GM19239 (cell line): ENCODE measurements at regions not wholly inside any gene's neighbourhood (a gene's known extent, or its start where the extent isn't known, plus 50 kb on each side); places are given as distances from the start of the nearest gene placed in this dataset.

ENCODE experiments used
- DNase-seq: peaks from one replicate; pipeline ENCODE4 v3.0.0; 2011; ENCODE audit warnings: low spot score; ENCODE audit not compliant: insufficient read length
- FAIRE-seq: peaks from 2 replicates; lab custom pipeline; 2011; peaks lifted over from hg19 to GRCh38; lab: Jason Lieb, UNC

DNA sequence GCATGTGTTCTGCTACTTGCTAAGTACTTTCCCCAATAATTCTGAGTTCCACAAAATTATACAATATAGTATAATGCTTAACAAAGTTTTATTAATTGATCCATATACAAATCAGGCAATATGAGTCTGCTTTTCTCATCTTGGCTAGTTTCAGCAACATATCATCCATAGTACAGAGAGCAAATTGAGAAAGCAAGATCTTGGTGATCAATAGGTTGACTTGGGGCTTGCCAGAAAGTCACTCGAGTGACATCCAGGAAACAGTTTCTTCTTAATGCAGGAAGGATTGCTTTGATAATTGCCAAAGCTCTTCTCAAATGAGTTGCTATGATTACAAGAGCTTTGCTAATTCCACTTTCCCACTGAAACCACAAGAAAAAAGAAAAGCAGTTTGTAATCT, 533.6 kb upstream of the NMUR2 start:
- DNase-seq (no peak), FAIRE-seq (no peak)

DNA sequence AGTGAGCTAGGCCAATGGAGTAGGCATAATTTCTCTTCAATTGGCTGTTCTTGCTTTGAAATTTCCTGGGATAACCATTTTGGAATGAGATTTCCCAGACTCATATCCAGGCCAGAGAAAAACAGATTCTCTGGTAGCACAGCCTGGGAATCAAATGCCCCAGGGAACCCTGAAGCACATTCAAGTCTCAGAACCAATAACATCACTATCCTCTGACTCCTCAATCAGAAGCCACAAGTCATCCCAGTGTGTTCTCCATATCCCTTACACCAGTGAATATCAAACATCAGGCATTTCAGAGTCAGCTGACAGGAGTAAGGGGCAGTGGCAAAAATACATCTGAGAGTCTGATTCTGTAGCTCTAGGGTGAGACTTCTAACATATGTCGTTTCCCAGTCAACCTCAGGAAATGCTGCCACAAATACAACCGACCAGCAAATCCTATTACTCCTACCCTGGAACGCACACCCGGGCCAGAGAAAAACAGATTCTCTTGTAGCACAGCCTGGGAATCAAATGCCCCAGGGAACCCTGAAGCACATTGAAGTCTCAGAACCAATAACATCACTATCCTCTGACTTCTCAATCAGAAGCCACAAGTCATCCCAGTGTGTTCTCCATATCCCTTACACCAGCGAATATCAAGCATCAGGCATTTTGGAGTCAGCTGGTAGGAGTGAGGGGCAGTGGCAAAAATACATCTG, 537.7 kb upstream of the NMUR2 start:
- FAIRE-seq (no peak), DNase-seq (no peak)

DNA sequence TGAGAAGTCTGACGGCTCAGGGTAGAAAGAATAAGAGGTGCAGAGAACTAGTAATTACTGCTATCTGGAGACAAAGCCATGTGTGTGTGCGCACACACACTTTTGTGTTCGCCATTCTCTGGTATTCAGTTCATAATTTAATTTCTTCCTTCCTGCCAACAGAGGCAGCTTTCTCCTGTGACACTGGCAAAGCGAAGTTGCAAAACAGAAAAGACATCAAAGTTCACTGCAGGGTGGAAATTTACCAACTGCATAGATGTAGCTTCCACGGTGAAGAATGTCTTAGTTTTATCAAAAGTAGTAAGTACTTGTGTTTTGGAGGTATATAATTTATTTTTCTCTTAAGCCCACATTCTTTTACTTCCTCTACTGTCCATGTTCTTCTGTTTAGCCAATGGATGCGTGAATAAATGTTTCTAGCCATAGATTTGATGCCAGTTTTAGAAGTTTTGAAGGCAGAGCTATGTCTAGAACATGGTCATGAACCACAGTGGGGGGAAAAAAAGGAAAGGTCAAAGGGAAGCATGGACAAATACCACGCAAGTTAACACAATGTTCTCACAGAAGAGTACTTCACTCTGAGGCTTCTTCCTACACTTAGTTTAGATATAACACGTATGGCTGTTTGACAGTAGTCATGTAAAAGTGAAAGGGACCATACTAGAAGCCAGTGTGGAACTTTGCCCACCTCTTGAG, 536.5 kb upstream of the GRIA1 start:
- no peak for DNase-seq
- no peak for FAIRE-seq

DNA sequence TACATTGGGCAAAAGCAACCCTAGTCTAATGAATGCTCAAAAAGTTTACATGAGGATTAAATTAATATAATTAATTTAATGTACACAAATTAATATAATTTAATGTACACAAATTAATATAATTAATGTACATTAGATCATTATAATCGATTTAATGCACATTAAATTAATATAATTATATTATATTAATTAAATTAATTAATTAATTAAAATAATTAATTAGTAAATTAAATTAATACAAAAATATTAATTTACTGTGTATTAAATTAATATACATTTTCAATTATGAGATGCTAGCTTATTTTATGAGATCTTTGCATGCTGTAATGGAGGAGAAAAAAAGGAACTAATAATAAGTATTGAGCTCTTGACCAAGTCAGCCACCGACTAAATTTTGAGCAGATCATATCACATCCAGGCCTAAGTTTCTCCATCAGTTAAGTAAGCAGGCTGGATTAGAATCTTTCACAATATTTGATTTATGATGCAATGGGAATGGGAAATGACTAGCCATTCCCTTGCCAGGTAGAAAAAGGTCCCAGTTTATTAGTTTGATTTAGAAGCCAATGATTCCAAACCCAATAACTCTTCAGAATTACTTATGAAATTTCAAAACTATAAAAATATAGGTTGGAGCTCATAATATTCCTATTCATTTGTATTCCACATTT, 533.4 kb upstream of the GRIA1 start:
- FAIRE-seq (no peak), DNase-seq (no peak)

DNA sequence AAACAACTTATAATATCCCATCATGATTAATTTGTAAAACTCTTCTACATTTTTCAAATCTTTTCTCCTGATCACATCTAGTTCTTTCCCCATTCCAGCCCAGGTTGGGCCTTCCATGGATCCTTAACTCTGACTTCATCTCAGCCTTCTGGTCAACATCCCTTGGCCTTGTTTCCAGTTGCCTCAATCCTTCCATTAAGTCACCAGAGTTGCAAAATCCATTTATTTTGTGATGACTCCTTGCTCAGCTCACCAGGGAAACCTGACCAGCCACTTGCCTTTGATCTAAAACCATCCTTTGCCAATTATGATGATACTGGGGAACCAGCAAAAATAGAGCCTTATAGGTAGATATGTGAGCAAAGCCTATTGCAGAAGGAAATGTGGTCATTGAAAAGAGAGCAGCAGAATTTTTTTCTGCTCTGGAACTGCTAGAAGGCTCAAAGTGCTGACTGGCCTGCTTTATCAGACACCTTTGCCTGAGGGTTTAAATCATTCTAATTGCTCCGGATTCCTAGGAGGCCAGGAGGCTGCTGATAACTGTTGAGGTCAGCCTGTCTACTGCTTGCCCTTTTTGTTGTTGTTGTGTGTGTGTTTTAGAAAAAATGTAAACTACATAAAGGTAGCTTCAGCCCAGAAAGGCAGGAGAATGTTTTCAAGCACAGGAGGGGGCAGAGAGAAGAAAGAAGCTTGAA, 512.2 kb upstream of the GRIA1 start:
- no peak for FAIRE-seq
- DNase-seq, result no peak

DNA sequence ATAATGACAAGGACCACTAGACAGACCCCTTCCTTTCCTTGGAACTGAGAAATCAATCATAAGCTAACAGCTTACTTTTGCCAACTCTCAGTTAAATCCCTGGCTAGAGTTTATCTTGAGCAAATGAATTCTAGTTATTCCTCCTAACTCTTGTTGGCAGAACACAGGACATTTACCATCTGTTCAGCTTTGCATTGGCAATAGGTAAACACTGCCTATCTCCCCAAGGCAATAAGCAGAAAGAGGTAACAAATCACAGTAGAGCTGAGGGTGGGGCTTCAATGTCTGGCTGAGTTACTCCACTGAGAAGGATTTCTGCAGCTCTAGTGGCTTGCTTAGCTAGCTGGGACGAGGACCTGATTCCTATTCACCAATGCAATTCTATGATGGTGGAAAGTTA, 503.3 kb upstream of the GRIA1 start:
- FAIRE-seq (no peak), DNase-seq (no peak)

DNA sequence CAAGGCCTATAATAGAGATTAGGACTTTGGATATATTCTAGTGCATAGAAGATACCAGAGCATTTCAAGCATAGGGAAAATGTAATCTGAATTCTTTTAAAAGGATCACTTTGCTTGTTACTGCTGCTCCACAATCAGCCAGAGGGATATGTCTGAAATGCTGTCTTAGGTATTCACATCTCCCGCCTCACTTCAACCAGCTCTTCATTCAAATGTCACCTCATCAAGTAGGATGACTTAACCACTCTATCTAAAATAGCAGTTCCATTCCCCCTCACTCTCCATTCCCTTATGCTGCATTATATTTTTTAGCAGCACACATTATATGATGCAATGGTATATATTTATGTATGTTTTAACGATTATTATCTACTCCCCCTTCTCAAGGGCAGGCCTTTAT, 500.3 kb upstream of the GRIA1 start:
- FAIRE-seq (no peak), DNase-seq (no peak)

DNA sequence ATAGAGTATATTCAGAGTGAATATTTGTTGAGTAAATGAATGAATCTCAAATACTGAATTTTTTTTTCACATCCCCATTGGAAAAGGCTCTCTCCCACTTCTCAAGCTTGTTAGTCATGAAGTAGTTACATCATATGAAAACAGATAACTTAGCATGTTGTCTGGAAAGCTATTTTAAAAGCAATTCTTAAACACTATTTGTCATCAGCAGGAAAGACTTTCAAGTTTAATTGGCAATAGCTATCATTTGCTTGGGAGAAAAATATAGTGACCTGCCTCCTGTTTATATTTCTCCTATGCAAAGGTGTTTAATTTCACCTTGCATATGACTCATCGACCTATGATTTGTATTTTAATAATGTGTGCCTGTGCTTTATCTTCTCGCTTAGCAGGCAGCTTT, 499.8 kb upstream of the GRIA1 start:
- FAIRE-seq (no peak), DNase-seq (no peak)

DNA sequence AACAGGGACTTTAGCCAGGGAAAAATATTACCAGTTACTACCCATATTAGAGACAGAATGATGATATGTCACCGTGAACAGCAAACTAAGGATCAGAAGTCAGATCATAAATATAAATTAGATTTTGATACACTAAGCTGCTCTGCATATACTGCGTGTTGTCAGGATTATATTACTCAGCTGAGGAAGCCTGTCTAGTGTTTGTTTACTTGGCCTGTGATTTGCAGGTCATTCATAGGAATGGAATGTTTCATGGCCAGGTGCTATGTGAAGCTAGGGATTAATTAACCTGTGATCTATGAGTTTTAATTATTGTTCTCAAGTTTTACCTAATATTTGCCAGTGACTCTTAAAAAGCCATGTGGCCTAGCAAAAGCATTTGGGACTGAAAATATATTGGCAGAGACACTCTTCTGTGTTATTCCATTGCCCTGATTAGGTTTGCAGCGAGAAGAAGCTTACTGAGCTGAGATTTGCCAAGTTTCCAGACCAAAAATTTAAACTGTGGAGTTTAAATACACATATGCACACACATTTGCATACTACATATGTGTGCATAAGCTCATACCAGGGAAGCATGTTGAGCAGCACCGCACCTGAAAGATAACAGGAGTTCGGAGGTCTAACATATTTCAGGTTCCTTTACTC, 496.3 kb upstream of the GRIA1 start:
- FAIRE-seq (no peak), DNase-seq (no peak)

DNA sequence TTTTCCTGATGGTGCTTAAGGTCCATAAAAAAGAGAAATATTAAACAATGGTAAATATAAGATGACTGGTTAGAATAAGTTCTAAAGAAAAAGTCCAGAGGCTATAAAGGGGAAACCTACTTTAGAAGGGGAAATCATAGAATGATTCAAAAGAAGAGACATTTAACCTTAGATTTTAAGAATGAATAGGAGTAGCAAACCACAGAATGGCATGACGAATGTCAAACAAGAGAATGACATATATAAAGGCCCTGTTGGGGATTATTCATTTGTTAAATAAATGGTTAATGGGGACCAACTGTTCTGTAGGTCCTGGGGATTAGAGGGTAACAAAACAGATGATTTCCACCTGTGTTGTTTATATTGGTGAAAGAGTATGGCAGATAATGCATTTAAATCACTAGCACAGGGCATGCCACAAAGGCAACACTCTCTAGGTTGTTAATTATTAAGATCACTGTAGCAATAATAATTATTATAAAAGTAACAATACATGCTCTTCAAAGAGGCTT, 495.2 kb upstream of the GRIA1 start:
- no peak for DNase-seq
- FAIRE-seq, result no peak

DNA sequence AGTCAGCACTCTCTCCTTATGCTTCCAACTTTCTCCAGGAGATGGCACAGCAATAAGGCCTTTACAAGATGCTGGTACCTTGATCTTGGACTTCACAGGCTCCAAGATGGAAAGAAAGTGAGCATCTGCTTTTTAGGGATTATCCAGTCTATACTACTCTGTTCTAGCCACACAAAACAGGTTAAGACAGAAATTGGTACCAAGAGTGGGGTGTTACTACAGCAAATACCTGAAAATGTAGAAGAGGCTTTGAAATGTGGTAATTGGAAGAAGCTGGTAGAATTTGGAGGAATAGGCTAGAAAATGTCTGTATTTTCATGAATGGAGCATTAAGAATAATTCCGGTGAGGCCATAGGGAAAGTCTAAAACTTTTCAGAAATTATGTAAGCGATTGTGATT, 484.8 kb upstream of the GRIA1 start:
- FAIRE-seq (no peak), DNase-seq (no peak)

DNA sequence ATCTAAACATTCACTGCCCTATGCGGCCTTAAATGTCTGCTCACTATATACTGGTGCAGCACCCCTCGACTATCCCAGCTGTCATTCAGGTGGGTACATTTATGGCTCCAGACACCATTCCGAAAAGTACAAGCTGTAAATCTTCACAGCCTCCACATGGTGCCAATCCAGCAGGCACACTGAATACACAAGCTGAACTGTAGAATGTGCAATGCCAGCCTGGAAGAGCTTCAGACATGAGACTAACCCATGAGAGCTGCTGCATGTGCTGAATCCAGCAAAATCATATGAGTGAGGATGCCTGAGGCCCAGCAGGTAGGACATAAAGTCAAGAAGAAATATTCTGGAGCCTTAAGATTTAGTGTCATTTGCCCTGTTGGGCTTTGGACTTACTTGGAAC, 483.8 kb upstream of the GRIA1 start:
- FAIRE-seq, result no peak
- no peak for DNase-seq

DNA sequence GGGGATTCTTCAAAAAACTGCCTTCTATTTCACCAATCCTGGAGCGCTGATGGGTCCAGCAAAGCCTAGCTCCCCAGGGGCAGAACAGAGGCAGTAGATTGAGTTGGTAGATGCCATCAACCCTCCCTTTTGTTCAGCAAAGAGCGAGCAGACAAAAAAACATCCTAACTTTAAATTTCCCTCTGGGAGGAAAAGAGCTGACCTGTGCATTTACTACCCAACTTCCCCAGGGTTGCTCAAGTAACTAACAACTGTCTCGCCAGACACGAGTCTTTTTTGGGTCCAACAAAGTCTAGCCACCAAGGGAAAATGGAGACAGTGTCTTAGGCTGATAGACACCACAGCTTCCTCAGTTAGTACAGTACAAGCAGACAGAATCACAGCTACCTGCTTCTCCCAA, 476.3 kb upstream of the GRIA1 start:
- FAIRE-seq (no peak), DNase-seq (no peak)

DNA sequence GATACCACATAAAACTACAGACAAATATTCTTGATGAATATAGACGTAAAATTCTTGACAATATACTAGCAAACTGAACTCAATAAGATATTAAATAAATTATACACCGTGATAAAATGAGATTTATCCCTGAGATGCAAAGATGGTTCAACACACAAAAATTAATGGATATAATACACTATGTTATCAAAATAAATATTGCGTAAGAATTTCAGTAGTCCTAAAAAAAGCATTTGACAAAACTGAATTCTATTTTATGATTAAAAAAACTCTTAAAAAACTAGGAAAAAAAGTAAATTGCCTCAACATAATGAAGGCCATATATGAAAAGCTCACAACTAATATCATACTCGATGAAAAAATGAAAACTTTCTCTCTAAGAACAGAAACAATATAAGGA, 472.3 kb upstream of the GRIA1 start:
- DNase-seq (no peak), FAIRE-seq (no peak)

DNA sequence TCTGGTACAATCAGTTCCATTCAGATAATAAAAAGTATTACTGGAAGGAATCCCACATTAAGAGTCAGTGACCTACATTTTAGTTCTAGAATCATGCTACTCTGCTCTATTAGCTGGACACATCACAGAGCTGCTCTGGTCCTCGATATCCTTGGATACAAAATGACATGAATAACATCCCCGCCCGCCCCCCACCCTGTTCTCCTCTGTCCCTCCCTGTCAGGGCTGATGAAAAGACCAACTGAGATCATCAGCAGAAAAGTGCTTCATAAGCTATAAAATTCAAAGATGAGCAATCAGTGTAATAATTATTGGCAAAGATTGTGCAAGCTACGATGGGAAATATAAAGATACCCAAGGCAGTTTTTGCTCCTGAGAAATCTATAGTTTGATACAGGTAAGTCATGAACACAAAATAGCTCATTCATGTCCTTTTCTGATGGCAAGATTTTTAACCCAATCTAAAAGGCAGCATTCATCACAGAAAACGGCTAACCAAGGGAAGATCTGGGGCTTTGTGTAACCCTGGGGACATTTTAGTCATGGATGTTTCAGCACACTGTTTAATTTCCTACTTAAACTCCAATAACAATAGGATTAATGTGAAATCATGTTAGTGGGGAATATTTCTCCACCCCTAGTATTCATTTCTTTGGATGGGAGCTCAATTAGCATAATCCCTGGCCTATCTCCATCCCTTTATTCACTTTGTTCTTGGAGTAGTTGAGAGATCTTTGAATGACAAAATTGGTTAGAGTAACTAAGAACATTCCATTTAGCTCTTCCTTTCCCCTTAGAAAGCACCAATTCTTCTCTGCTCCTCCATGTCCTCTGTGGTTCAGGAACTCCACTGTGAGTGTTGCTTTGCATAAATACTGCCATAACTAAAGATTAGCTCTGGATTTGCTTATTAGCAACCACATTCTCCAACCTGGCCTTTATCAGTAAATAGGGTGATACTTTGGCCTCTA, 459.4 kb upstream of the GRIA1 start:
- DNase-seq (no peak), FAIRE-seq (no peak)

DNA sequence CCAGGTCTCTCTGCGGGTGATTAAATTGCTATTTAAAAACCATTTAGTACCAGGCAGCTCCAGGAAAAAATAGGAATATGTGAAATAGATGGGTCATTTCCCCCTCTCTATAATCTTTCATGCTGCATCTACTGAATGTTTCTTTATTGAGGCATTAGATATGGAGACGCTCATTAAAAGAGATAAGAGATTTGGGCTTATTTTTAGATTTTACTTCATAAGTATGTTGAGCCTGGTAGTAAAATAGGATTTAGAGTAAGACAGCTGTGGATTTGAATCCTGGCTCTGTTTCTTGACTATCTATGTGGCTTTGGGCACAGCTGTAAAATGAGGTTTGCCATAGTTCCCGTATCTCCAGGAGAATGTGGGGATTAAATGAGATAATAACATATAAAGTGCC, 451.0 kb upstream of the GRIA1 start:
- no peak for DNase-seq
- FAIRE-seq, result no peak

DNA sequence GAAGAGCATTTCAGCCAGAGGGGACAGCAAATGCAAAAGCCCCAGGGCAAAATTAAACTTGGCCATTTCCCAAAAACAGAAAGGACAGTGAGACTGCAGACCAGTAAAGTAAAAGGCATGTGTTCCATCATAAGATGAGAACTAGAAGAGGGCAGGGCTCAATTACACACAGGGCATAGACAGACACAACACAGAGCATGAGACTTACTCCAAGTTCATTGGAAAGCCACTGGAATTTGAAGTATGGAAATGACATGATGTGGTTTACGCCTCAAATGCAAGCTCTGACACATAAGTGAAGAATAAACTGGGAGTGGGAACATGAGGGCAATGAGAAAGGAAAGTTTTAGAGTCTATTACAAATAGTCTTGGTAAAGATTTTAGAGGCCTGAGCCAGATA, 446.6 kb upstream of the GRIA1 start:
- DNase-seq, result no peak
- no peak for FAIRE-seq

DNA sequence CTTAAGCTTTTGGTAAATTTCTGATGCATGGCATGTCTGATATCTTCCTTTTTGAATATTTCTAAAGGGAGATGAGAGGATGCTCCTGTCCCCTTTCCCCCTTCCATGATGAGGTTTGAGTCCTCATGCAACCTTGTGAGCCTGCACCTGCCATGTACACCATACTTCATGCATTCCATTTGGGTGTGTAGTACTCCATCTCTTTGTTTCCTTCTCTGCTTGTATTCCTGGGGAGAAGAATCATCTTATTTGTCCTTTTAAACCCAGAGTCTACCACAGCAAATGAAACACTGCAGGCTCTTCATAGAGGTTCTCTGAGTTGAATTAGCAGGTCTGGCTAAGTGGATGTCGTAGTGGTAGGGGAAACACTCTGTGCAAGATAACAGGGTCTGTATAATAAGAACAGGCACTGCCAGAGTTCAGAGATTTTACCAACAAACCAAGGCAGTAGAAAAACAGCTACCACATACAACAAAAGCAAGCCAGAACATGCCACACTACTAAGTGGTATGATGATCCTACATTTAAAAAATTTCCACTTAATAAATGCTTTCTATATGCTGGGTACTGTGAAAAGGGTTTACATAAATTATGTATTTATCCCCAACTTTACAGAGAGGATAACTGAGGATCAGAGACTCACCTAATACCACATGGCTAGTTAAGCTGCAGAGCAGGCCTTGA, 439.8 kb upstream of the GRIA1 start:
- DNase-seq, result no peak
- FAIRE-seq, result no peak

DNA sequence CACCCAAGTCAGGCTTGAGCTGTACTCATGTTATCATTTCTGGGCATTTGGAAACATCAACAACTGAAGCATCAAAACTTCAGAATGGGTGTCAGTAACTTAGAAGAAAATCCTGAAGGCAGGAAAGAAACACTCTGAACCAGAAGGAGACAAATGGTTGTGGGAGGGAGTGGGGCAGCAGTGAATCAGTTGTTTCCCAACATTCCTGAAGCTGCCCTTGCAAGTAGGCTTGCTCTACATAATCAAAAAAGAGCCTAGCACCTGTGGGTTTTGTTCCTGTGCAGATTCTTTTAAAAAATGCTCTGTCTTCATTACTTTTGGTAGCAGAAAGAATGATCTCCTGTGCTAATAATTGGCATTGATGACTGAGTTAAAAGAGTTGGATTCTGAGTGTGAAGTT, 424.2 kb upstream of the GRIA1 start:
- no peak for FAIRE-seq
- no peak for DNase-seq
